HG03159 (cell line): ENCODE measurements at regions not wholly inside any gene's neighbourhood (a gene's known extent, or its start where the extent isn't known, plus 50 kb on each side); places are given as distances from the start of the nearest gene placed in this dataset.

Experiments
- ATAC-seq: cut with Tn5 transposase; IDR thresholded peaks from one replicate; pipeline ENCODE4 v1.9.1; 2021; ENCODE audit warnings: mild to moderate bottlenecking, moderate library complexity; ENCODE audit not compliant: unreplicated experiment

- no peak for ATAC-seq
Observed at GRCh38 chr10:10118131-10118530, 899.5 kb upstream of the CELF2 start.

GRCh38 chr10:10120671-10121070 is 897.0 kb upstream of the CELF2 start:
- no peak for ATAC-seq

GRCh38 chr10:10125676-10126075 is 892.0 kb upstream of the CELF2 start:
- ATAC-seq = no peak

DNA sequence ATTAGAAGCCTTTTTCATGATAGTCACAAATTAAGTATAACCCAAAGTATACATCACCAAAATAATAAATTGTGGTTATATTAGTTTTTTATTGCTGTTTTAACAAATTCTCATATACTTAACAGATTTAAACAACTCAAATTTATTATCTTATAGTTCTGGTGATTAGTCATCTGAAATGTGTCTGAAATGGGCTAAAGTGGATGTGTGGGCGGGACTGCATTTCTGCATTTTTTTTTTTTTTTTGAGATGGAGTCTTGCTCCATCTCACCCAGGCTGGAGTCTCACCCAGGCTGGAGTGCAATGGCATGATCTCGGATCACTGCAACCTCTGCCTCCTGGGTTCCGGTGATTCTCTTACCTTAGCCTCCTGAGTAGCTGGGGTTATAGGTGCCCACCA is 891.5 kb upstream of the CELF2 start:
- ATAC-seq = no peak

DNA sequence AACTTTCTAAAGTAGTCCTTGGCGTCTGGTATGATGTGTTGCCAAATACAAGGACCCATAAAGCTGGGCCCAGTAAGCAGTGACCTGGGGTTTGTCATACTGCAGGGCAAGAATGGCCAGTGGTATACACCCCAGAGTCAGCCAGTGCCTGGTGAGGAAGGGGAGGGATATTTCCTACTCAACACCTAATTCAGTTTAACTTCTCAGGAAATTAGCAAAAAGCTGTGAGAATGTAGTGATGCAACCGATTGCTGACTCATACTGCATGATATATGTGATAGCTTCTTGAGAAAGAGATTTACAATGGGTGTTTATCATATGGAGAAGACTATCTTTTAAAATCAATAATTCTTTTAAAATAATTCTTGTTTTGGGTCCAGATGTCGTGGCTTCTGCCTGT is 889.3 kb upstream of the CELF2 start:
- ATAC-seq = no peak

DNA sequence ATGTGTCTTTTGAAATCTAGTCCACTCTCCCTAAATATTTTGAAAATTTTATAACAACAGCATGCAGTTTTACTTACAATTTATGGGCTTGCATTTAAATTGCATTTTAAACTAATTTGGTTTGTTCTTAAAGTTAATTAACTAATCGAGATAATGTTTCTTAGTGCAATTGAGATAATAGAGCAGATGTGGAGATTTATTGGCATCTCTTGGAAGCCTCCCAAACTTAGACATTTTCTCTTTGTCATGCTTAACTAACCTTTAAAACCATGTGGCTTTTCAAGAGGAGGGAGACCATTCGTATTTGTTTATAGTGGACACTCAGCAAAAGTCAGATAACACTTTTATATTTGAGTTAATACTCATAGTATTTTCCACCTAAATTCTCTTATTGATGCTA is 887.0 kb upstream of the CELF2 start:
- ATAC-seq = no peak

DNA sequence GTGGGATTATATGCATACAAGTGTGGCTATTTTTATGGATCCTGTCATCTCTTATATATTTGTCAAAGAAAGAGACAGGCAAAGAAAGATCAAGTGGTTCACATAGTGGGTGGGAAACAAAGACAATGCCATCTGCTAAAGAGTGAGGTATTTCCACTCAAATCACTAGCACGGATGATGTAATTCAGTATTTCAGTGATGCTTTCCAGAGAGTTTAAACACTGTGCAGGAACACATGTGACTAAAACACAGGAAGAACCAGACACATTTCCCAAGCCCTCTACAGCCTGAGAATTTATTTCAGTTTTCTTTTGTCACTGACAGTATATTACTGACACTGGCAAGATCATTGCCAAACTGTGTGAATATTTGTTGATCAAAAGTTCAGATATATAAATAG is 885.7 kb upstream of the CELF2 start:
- no peak for ATAC-seq

DNA sequence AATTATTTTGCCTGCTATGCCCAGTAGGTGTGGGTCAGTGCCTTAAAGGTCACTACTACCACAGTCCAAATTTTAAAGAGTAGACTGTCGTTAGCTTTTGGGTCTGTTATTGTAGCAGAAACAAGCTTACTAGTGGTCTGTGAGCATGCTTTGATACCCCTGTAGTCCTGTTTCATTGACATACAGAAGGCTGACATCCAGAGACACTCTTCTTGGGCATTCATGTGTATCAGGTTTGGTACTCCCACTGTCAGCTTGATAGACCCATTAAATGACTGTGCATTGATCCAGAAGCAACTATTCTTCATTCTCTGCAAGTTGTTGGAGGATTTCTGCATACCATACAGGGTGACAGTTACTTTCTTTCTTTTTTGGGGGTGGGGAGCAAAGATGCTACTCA is 884.4 kb upstream of the CELF2 start:
- ATAC-seq = no peak

DNA sequence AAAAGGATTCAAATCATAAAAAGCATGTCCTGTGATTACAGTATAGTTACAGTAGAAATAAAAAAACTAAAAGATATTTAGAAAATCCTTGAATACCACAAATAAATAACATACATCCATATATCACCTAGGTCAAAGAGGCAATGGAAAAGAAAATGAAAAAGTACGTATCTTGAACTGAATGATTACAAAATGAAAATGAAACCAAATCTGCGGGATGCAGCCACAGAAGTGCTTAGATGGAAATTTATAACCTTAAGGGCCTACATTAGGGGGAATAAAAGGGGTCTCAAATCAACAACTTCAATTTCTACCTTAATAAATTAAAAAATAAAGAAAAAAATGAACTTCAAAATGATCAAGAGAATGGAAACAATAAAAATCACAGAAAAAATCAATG is 879.0 kb upstream of the CELF2 start:
- no peak for ATAC-seq

- ATAC-seq = no peak
Observed at GRCh38 chr10:10141782-10142382, 875.8 kb upstream of the CELF2 start.

DNA sequence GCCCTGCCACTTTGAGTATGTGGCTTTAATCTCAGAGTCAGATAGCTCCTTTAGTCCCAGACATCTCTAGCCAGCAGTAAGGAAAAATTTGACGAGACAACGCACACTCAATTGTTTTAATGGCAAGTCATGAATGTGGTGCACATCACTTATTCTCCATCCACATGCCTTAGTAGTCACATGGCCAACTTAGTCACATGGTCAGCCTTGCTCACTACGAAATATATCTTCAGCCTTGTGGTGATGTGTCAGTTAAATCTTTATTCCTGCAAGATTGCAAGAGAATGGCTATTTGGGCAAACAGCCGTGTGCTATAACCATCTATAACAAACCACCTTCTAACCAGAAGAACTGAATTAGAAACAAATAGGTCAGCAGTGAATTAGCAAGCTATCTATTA is 871.1 kb upstream of the CELF2 start:
- ATAC-seq = no peak

DNA sequence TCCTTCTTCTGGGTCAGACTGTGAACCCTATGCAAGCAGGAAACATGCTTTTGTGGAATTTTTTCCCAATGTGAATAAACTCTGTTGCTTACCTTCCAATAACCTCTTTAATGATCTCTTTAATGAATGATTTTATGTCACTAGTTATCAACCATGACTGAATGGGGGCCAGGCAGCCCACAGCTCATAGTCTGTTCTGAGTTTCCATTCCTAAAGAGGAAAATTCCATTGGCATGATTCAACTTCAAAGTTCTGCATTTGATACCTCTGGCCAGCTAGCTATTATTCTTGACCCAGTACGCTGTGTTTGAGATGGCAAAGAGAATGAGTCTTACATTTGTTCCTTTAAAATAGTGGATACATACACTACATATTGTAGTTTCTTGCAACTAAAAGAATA is 867.8 kb upstream of the CELF2 start:
- ATAC-seq = no peak

- no peak for ATAC-seq
Observed at GRCh38 chr10:10156917-10157600, 860.6 kb upstream of the CELF2 start.

DNA sequence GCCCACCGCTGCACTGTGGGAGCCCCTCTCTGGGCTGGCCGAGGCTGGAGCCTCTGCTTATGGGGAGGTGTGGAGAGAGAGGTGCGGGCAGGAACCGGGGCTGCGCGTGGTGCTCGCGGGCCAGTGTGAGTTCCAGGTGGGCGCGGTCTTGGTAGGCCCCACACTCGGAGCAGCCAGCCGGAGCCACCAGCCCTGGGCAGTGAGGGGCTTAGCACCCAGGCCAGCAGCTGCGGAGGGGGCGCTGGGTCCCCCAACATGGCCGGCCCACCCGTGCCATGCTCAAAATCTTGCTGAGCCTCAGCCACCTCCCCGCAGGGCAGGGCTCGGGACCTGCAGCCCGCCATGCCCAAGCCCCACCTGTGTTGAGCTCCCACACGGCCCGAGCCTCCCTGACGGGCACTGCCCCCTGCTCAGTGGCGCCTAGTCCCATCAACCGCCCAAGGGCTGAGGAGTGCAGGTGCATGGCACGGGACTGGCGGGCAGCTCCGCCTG is 856.8 kb upstream of the CELF2 start:
- ATAC-seq = no peak

DNA sequence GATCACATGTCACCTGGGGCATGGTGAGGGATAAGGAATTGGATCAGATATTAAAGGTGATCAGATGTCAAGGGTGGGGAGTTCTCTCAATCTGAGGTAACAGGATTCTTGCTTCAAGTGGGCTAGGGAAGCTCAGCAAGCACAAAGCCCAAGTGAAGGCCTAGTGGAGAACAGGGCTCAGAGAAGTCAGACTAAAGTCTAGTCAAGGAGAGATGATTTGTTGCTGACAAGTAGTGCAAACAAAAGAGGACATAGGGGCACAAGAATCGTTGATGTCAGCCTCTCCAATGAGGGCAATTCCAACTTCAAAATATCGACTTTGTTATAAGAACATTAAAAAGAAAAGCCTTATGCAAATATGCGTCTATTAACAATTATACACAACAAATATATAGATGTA is 852.8 kb upstream of the CELF2 start:
- ATAC-seq = no peak

- no peak for ATAC-seq
Observed at GRCh38 chr10:10165415-10165814, 852.3 kb upstream of the CELF2 start.

- ATAC-seq = no peak
Observed at GRCh38 chr10:10178476-10178875, 839.2 kb upstream of the CELF2 start.

GRCh38 chr10:10193848-10194247 is 823.8 kb upstream of the CELF2 start:
- ATAC-seq = no peak

DNA sequence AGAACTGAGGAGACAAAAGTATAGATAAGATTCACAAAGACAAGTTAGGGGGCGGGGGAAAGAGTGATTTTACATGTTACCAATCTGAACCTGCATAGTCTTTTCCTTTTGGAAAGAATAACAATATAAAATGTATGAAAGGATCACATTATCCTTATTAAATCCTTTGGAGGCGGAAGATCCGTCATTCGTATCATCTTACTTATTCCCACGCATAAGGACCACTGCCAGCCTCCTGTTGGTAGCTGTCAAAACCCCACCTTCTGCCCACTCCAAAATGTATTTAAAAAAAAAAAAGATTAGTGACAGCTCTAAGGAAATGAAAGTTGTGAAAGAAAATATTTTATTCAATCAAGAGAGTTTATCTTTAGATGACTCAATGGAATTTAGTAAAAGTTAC is 821.0 kb upstream of the CELF2 start:
- no peak for ATAC-seq

DNA sequence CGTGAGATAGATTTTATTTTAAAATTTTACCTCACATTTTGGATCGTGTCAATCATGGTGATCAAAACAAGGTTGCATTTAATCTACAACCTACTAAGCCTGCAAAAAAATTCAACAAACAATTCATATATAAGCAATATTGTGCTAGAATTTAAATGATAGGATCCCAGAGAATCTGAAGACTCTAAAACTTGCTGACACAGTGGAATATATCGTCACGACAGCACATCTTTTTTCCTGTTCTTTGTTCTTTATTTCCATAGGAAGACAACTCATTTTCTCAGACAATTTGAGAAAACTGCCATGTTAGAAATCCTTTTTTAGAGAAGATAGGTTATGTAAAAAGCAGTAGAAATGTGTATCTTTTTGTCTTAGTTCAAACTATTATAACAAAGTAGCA is 820.2 kb upstream of the CELF2 start:
- no peak for ATAC-seq

GRCh38 chr10:10198363-10198762 is 819.3 kb upstream of the CELF2 start:
- no peak for ATAC-seq

- ATAC-seq = no peak
Observed at GRCh38 chr10:10204415-10204814, 813.3 kb upstream of the CELF2 start.

DNA sequence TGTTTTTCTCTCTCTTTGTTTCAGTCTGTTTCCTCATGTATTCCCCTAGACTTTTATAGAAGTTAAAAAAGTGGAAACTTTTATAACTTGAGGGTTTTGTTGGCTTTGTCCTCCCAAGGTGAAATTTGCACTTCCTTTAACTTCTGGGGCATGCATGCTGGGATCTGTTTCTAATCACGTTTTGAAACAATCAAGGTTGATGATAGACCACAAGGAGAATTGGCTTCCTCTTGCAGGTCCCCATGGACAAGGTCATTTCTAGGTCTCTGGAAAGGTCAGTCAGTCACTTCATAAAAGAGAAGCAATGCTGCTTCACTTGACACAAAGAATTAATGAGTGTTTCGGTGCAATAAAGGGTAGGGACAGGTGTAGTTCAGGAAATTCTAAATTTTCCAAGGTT is 811.8 kb upstream of the CELF2 start:
- no peak for ATAC-seq
